Left ventricle myocardium inferior (tissue), 1 donor: ENCODE measurements at regions not wholly inside any gene's neighbourhood (a gene's known extent, or its start where the extent isn't known, plus 50 kb on each side); places are given as distances from the start of the nearest gene placed in this dataset.
"Not testable (repeated sequence)": the region's sequence is repeated elsewhere in the genome, so short reads cannot be mapped to it uniquely, and the experiment has no call there.

ENCODE experiments used
- DNase-seq: peaks from one replicate; pipeline ENCODE4 v3.0.0-alpha.2; 2020
- H3K27ac ChIP-seq: fragments of 200-600 bp; replicated peaks from 2 replicates; pipeline ENCODE4 v1.8.0; 2021
- H3K27me3 ChIP-seq: fragments of 200-600 bp; 2 replicates; pipeline ENCODE4 v1.8.0; 2021; ENCODE audit warnings: low read depth
- H3K36me3 ChIP-seq: fragments of 200-600 bp; 2 replicates; pipeline ENCODE4 v1.8.0; 2021
- H3K4me1 ChIP-seq: fragments of 200-600 bp; 2 replicates; pipeline ENCODE4 v1.8.0; 2021
- H3K4me3 ChIP-seq: fragments of 200-600 bp; 2 replicates; pipeline ENCODE4 v1.8.0; 2021; ENCODE audit warnings: mild to moderate bottlenecking, moderate library complexity
- H3K9me3 ChIP-seq: fragments of 200-600 bp; replicated peaks from 2 replicates; pipeline ENCODE4 v1.8.0; 2021
- intact Hi-C: fragments of 100-400 bp; cut with micrococcal nuclease; formaldehyde crosslinking; loops from one replicate; pipeline ENCODE4 v1.11.0; 2022
- TF ChIP-seq, protein P1 (sequence below): fragments of 200-600 bp; IDR thresholded peaks from 2 replicates; pipeline ENCODE4 v1.8.0; 2021; ENCODE audit warnings: antibody characterized with exemption, mild to moderate bottlenecking, borderline replicate concordance
- donor health status: DM: no; HTN: yes; CAD: no; lungs with severe emphysema.

DNA sequence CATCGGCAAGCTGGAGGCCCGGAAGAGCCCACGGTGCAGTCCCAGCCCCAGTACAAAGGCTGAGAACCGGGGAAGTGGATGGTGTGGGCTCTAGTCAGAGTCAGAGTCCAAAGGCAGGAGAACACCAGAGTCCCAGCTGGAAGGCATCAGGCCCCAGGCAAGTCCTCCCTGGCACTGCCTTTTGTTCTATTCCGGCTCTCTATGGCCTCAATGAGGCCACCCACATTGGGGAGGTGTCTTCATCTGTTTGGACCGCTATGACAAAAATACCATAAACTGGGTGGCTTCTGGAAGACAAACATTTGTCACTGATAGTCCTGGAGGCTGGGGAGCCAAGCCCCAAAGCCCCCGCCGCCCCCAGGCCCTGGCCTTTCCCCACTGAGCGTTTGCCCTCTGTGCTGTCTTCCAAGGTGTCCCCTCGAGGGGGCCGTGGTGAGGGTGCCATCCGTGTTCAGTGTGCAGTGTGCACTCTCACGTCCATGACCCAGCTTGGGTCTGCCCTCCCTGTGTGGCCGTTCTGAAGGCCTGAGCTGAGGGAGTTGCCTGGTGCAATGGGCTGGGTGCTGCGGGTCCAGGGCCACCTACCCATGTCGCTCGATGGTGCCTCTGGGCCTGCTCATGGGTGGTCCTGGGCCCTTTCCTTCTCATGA is 99.1 kb upstream of the PPP1R26 start:
- H3K36me3 ChIP-seq = no peaks in the 10 kb centered on the region
- no peak overlapping the region for H3K4me3 ChIP-seq
- H3K27me3 ChIP-seq = peaks cover 79% of the 10 kb centered on the region
- TF ChIP-seq, protein P1, sequence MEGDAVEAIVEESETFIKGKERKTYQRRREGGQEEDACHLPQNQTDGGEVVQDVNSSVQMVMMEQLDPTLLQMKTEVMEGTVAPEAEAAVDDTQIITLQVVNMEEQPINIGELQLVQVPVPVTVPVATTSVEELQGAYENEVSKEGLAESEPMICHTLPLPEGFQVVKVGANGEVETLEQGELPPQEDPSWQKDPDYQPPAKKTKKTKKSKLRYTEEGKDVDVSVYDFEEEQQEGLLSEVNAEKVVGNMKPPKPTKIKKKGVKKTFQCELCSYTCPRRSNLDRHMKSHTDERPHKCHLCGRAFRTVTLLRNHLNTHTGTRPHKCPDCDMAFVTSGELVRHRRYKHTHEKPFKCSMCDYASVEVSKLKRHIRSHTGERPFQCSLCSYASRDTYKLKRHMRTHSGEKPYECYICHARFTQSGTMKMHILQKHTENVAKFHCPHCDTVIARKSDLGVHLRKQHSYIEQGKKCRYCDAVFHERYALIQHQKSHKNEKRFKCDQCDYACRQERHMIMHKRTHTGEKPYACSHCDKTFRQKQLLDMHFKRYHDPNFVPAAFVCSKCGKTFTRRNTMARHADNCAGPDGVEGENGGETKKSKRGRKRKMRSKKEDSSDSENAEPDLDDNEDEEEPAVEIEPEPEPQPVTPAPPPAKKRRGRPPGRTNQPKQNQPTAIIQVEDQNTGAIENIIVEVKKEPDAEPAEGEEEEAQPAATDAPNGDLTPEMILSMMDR = no peak
- no peak overlapping the region for H3K27ac ChIP-seq
- intact Hi-C loops = no loop called here
- no peak for DNase-seq
- peaks cover 8% of the 10 kb centered on the region for H3K9me3 ChIP-seq
- no peaks in the 10 kb centered on the region for H3K4me1 ChIP-seq

- Histone ChIP-seq H3K4me3 (no peak overlapping the region), H3K27me3 (peaks cover 74% of the 10 kb centered on the region), H3K9me3 (peaks cover 8% of the 10 kb centered on the region), H3K36me3 (no peaks in the 10 kb centered on the region), H3K4me1 (no peaks in the 10 kb centered on the region), H3K27ac (no peak overlapping the region)
- DNase-seq = no peak
- intact Hi-C loops = no loop called here
- TF ChIP-seq, protein P1 = no peak
These were observed 97.7 kb upstream of the PPP1R26 start for GRCh38 chr9:135381762-135382310.

- no peaks in the 10 kb centered on the region for H3K4me1 ChIP-seq
- H3K9me3 ChIP-seq = peaks cover 5% of the 10 kb centered on the region
- no peak for DNase-seq
- H3K4me3 ChIP-seq = no peak overlapping the region
- intact Hi-C loops = no loop called here
- H3K27ac ChIP-seq = no peak overlapping the region
- TF ChIP-seq, protein P1 = no peak
- peaks cover 67% of the 10 kb centered on the region for H3K27me3 ChIP-seq
- no peaks in the 10 kb centered on the region for H3K36me3 ChIP-seq
These were observed 95.4 kb upstream of the PPP1R26 start for GRCh38 chr9:135384226-135384625.

GRCh38 chr9:135384815-135385405 is 94.7 kb upstream of the PPP1R26 start:
- not testable (repeated sequence) for DNase-seq, H3K4me1 ChIP-seq

DNA sequence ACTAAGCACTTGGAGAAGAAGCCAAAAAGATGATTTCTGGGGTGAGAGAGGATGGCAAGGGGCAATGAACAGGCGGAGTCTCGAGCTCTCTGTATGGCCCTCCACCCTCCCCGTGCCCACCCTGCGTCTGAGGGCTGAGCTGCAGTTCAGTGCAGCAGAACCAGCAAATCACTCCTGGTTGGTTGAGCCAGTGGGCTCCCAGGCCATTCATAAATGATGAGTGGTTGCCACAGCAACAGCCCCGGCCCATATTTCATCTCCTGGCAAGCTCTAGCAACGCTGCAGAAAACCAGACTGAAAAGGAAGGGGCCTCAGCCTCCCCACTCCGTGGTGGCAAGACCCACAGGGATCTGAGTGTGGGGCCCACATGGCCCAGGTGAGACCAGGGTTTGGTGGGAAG is 93.8 kb upstream of the PPP1R26 start:
- Histone ChIP-seq H3K36me3 (no peaks in the 10 kb centered on the region), H3K4me3 (no peak overlapping the region), H3K9me3 (no peaks in the 10 kb centered on the region), H3K27me3 (peaks cover 66% of the 10 kb centered on the region), H3K4me1 (no peaks in the 10 kb centered on the region), H3K27ac (no peak overlapping the region)
- intact Hi-C loops = no loop called here
- no peak for DNase-seq
- TF ChIP-seq, protein P1 = no peak

More at GRCh38 chr9:135384815-135385405, 94.7 kb upstream of the PPP1R26 start:
- H3K9me3 ChIP-seq, H3K27ac ChIP-seq, H3K36me3 ChIP-seq, H3K4me3 ChIP-seq, intact Hi-C loops: not testable (repeated sequence)
- peaks cover 62% of the 10 kb centered on the region for H3K27me3 ChIP-seq

- intact Hi-C loops = no loop called here
- TF ChIP-seq, protein P1 = no peak
These were observed 91.6 kb upstream of the PPP1R26 start for GRCh38 chr9:135387976-135388375.

More at GRCh38 chr9:135387976-135388375, 91.6 kb upstream of the PPP1R26 start:
- H3K9me3 ChIP-seq = no peaks in the 10 kb centered on the region
- H3K27me3 ChIP-seq = peaks cover 72% of the 10 kb centered on the region
- H3K36me3 ChIP-seq = no peaks in the 10 kb centered on the region
- DNase-seq = no peak
- H3K4me3 ChIP-seq = no peak overlapping the region
- no peaks in the 10 kb centered on the region for H3K4me1 ChIP-seq
- no peak overlapping the region for H3K27ac ChIP-seq
